ENCODE measurements at regions not wholly inside any gene's neighbourhood (a gene's known extent, or its start where the extent isn't known, plus 50 kb on each side); places are given as distances from the start of the nearest gene placed in this dataset.

DNA sequence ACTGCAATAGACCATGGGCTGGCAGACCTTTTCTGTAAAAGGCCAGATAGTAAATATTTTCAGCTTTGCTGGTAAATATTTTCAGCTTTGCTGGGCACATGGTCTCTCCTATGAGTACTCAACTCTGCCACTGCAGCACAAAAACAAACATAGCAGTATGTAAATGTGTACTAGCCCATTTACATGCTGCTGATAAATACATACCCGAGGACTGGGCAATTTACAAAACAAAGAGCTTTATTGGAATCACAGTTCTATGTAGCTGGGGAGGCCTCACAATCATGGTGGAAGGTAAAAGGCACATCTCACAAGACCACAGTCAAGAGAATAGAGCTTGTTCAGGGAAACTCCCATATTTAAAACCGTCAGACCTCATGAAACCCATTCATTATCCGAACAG is 793.0 kb downstream of the EDEM1 start:
- Histone ChIP-seq H3K4me2 (ENCODE audit: insufficient read depth, low read length) (no peak overlapping the region), H2AFZ (ENCODE audit: low read depth, low read length) (no peak overlapping the region), H3K9me1 (replicated peaks; ENCODE audit: control insufficient read depth, extremely low read depth, insufficient read depth, low read length) (no peaks in the 10 kb centered on the region), H3K4me1 (ENCODE audit: control insufficient read depth, extremely low read depth, insufficient read depth, low read length) (no peaks in the 10 kb centered on the region), H3K9ac (replicated peaks; ENCODE audit: extremely low read depth, insufficient read depth, low read length) (no peak overlapping the region), H3K9me3 (replicated peaks; ENCODE audit: control insufficient read depth, insufficient read depth, low read length) (peaks cover 5% of the 10 kb centered on the region), H3K27ac (ENCODE audit: insufficient read depth, low read depth, low read length) (no peak overlapping the region), H4K20me1 (replicated peaks; ENCODE audit: control insufficient read depth, extremely low read depth, insufficient read depth, low read length) (no peaks in the 10 kb centered on the region), H3K36me3 (ENCODE audit: control insufficient read depth in 2 of 2, extremely low read depth in 1 of 2, insufficient read depth in 2 of 2, low read length in 2 of 2) (no peaks in the 10 kb centered on the region), H3K27me3 (ENCODE audit: control insufficient read depth in 2 of 2, insufficient read depth in 2 of 2, low read length in 2 of 2) (no peaks in the 10 kb centered on the region), H3K4me3 (replicated peaks in 1 of 3; ENCODE audit: insufficient read depth in 1 of 3, low read depth in 1 of 3, low read length in 3 of 3) (no peak overlapping the region), H3K79me2 (ENCODE audit: control insufficient read depth, insufficient read depth, low read length) (no peaks in the 10 kb centered on the region)
- dilution Hi-C loops (cut with MboI; ENCODE audit: extremely low pct_ligation_motif_present, low sequenced_read_pairs), result no loop called here
- no TSS peak for BruUV-seq (replicated peaks)
- ChIA-PET POLR2A (no interaction called here), CTCF (no interaction called here)
- FAIRE-seq (no peak), DNase-seq (ENCODE audit: low read depth, low spot score) (no peak)
- no peak for TF ChIP-seq POLR2AphosphoS5 (IDR thresholded peaks at IDR 0.05; ENCODE audit: insufficient read depth, low read depth, low read length)
- TF ChIP-seq CTCF (IDR thresholded peaks at IDR 0.05; ENCODE audit: extremely low read depth in 1 of 2, insufficient read depth in 1 of 2, low read depth in 1 of 2, low read length in 2 of 2), result no peak
- TF ChIP-seq MYC (IDR thresholded peaks at IDR 0.05; ENCODE audit: low read depth, low read length), result no peak
- no peak for TF ChIP-seq JUN (IDR thresholded peaks at IDR 0.05; ENCODE audit: borderline replicate concordance, insufficient read depth, insufficient read length, low read depth)
- TF ChIP-seq GATA2 (IDR thresholded peaks at IDR 0.05; ENCODE audit: insufficient read depth, insufficient read length, low read depth, low read length), result no peak
- TF ChIP-seq POLR2A (IDR thresholded peaks at IDR 0.05; ENCODE audit: low read depth, low read length), result no peak
- TF ChIP-seq, protein P1, sequence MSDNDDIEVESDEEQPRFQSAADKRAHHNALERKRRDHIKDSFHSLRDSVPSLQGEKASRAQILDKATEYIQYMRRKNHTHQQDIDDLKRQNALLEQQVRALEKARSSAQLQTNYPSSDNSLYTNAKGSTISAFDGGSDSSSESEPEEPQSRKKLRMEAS (IDR thresholded peaks at IDR 0.05; ENCODE audit: insufficient read depth, insufficient read length), result no peak
- TF ChIP-seq FOS (IDR thresholded peaks at IDR 0.05; ENCODE audit: borderline replicate concordance, insufficient read depth, low read length), result no peak
- TF ChIP-seq EZH2 (IDR thresholded peaks at IDR 0.05; ENCODE audit: borderline replicate concordance, low read depth, low read length, severe bottlenecking), result no peak
- intact Hi-C loops (cut with micrococcal nuclease), result no loop called here

Measured in endothelial cell of umbilical vein (primary cell).